ENCODE measurements at regions not wholly inside any gene's neighbourhood (a gene's known extent, or its start where the extent isn't known, plus 50 kb on each side); places are given as distances from the start of the nearest gene placed in this dataset.

- ATAC-seq (ENCODE audit: insufficient read depth, low read depth) = no peak
- no peak overlapping the region for H3K4me3 ChIP-seq (ENCODE audit: low read depth in 1 of 2, low read length in 2 of 2)
- H3K4me2 ChIP-seq (ENCODE audit: insufficient read depth, low read length) = no peak overlapping the region
- H3K79me2 ChIP-seq (ENCODE audit: insufficient read depth, low read length) = no peaks in the 10 kb centered on the region
- H3K9me3 ChIP-seq (ENCODE audit: insufficient read depth, low read length, severe bottlenecking) = peaks cover 6% of the 10 kb centered on the region
- TF ChIP-seq EZH2 (IDR thresholded peaks at IDR 0.05; ENCODE audit: borderline replicate concordance, low read depth, low read length, severe bottlenecking) (no peak), CTCF (IDR thresholded peaks at IDR 0.05; ENCODE audit: borderline replicate concordance, extremely low read depth, low read length, poor library complexity, severe bottlenecking) (no peak)
- no peak overlapping the region for H3K27ac ChIP-seq (ENCODE audit: low read length)
- H3K27me3 ChIP-seq (ENCODE audit: insufficient read depth, low read length, poor library complexity) = no peaks in the 10 kb centered on the region
- H3K4me1 ChIP-seq (ENCODE audit: insufficient read depth, low read length) = no peaks in the 10 kb centered on the region
- no peak overlapping the region for H3K9ac ChIP-seq (ENCODE audit: low read depth, low read length)
- no peaks in the 10 kb centered on the region for H4K20me1 ChIP-seq (ENCODE audit: insufficient read depth, low read length)
- no peak for DNase-seq
- no peak overlapping the region for H2AFZ ChIP-seq (ENCODE audit: low read depth, low read length)
- no peaks in the 10 kb centered on the region for H3K36me3 ChIP-seq (ENCODE audit: insufficient read depth, low read length)
Observed at GRCh38 chr5:74429495-74429894, 211.0 kb downstream of the ENC1 start.

- H3K4me2 ChIP-seq (ENCODE audit: insufficient read depth, low read length) = no peak overlapping the region
- ATAC-seq (ENCODE audit: insufficient read depth, low read depth) (no peak), DNase-seq (no peak)
- H3K79me2 ChIP-seq (ENCODE audit: insufficient read depth, low read length) = no peaks in the 10 kb centered on the region
- no peaks in the 10 kb centered on the region for H3K4me1 ChIP-seq (ENCODE audit: insufficient read depth, low read length)
- H3K27me3 ChIP-seq (ENCODE audit: insufficient read depth, low read length, poor library complexity) = no peaks in the 10 kb centered on the region
- no peak overlapping the region for H3K4me3 ChIP-seq (ENCODE audit: low read depth in 1 of 2, low read length in 2 of 2)
- peaks cover 6% of the 10 kb centered on the region for H3K9me3 ChIP-seq (ENCODE audit: insufficient read depth, low read length, severe bottlenecking)
- H2AFZ ChIP-seq (ENCODE audit: low read depth, low read length) = no peak overlapping the region
- no peak overlapping the region for H3K9ac ChIP-seq (ENCODE audit: low read depth, low read length)
- no peaks in the 10 kb centered on the region for H3K36me3 ChIP-seq (ENCODE audit: insufficient read depth, low read length)
- TF ChIP-seq CTCF (IDR thresholded peaks at IDR 0.05; ENCODE audit: borderline replicate concordance, extremely low read depth, low read length, poor library complexity, severe bottlenecking) (no peak), EZH2 (IDR thresholded peaks at IDR 0.05; ENCODE audit: borderline replicate concordance, low read depth, low read length, severe bottlenecking) (no peak)
- no peaks in the 10 kb centered on the region for H4K20me1 ChIP-seq (ENCODE audit: insufficient read depth, low read length)
- H3K27ac ChIP-seq (ENCODE audit: low read length) = no peak overlapping the region
Observed at GRCh38 chr5:74428876-74429275, 211.7 kb downstream of the ENC1 start.

GRCh38 chr5:74428275-74428674, 212.3 kb downstream of the ENC1 start:
- Histone ChIP-seq H3K4me3 (ENCODE audit: low read depth in 1 of 2, low read length in 2 of 2) (no peak overlapping the region), H3K9ac (ENCODE audit: low read depth, low read length) (no peak overlapping the region), H3K36me3 (ENCODE audit: insufficient read depth, low read length) (no peaks in the 10 kb centered on the region), H2AFZ (ENCODE audit: low read depth, low read length) (no peak overlapping the region), H3K79me2 (ENCODE audit: insufficient read depth, low read length) (no peaks in the 10 kb centered on the region), H3K27me3 (ENCODE audit: insufficient read depth, low read length, poor library complexity) (no peaks in the 10 kb centered on the region), H3K4me2 (ENCODE audit: insufficient read depth, low read length) (no peak overlapping the region), H3K4me1 (ENCODE audit: insufficient read depth, low read length) (no peaks in the 10 kb centered on the region), H3K27ac (ENCODE audit: low read length) (no peak overlapping the region), H3K9me3 (ENCODE audit: insufficient read depth, low read length, severe bottlenecking) (peaks cover 6% of the 10 kb centered on the region), H4K20me1 (ENCODE audit: insufficient read depth, low read length) (no peaks in the 10 kb centered on the region)
- DNase-seq (no peak), ATAC-seq (ENCODE audit: insufficient read depth, low read depth) (no peak)
- no peak for TF ChIP-seq CTCF (IDR thresholded peaks at IDR 0.05; ENCODE audit: borderline replicate concordance, extremely low read depth, low read length, poor library complexity, severe bottlenecking)

GRCh38 chr5:74426506-74426905, 214.0 kb downstream of the ENC1 start:
- Histone ChIP-seq H3K4me3 (ENCODE audit: low read depth in 1 of 2, low read length in 2 of 2) (no peak overlapping the region), H3K9me3 (ENCODE audit: insufficient read depth, low read length, severe bottlenecking) (peaks cover 6% of the 10 kb centered on the region), H4K20me1 (ENCODE audit: insufficient read depth, low read length) (no peaks in the 10 kb centered on the region), H3K4me2 (ENCODE audit: insufficient read depth, low read length) (no peak overlapping the region), H3K4me1 (ENCODE audit: insufficient read depth, low read length) (no peaks in the 10 kb centered on the region), H3K27ac (ENCODE audit: low read length) (no peak overlapping the region), H3K9ac (ENCODE audit: low read depth, low read length) (no peak overlapping the region), H3K27me3 (ENCODE audit: insufficient read depth, low read length, poor library complexity) (no peaks in the 10 kb centered on the region), H3K79me2 (ENCODE audit: insufficient read depth, low read length) (no peaks in the 10 kb centered on the region), H2AFZ (ENCODE audit: low read depth, low read length) (no peak overlapping the region), H3K36me3 (ENCODE audit: insufficient read depth, low read length) (no peaks in the 10 kb centered on the region)
- TF ChIP-seq EZH2 (IDR thresholded peaks at IDR 0.05; ENCODE audit: borderline replicate concordance, low read depth, low read length, severe bottlenecking) = no peak
- TF ChIP-seq CTCF (IDR thresholded peaks at IDR 0.05; ENCODE audit: borderline replicate concordance, extremely low read depth, low read length, poor library complexity, severe bottlenecking) = no peak
- ATAC-seq (ENCODE audit: insufficient read depth, low read depth) (no peak), DNase-seq (no peak)
